Esophagus muscularis mucosa (tissue), 4 donors: ENCODE measurements at regions not wholly inside any gene's neighbourhood (a gene's known extent, or its start where the extent isn't known, plus 50 kb on each side); places are given as distances from the start of the nearest gene placed in this dataset.

Experiments used
- DNase-seq: peaks from one replicate; pipeline ENCODE4 v3.0.0-alpha.2; 2017; ENCODE audit errors: extremely low spot score
- H3K27ac ChIP-seq, 4 donors: fragments of 200-600 bp; sonication (generic); replicated peaks in 1 of 4; 1 replicate in 3 of 4; 2 replicates in 1 of 4; pipeline ENCODE4 v1.5.1; 2016 to 2019; ENCODE audit warnings: mild to moderate bottlenecking in 1 of 4
- H3K27me3 ChIP-seq, 4 donors: fragments of 200-600 bp; sonication (generic); one replicate each; pipeline versions ENCODE4 v1.5.1 to v1.6.0; 2016 to 2019
- H3K36me3 ChIP-seq, 4 donors: fragments of 200-600 bp; sonication (generic); one replicate each; pipeline ENCODE4 v1.5.1; 2016 to 2019
- H3K4me1 ChIP-seq, 4 donors: fragments of 200-600 bp; sonication (generic); one replicate each; pipeline ENCODE4 v1.5.1; 2016 to 2019
- H3K4me3 ChIP-seq, 4 donors: fragments of 200-600 bp; sonication (generic); 1 replicate in 2 of 4; 2 replicates in 2 of 4; pipeline ENCODE4 v1.5.1; 2016 to 2019; ENCODE audit warnings: mild to moderate bottlenecking in 4 of 4, moderate library complexity in 1 of 4
- H3K9me3 ChIP-seq, 4 donors: fragments of 200-600 bp; sonication (generic); 1 replicate in 3 of 4; 2 replicates in 1 of 4; pipeline ENCODE4 v1.5.1; 2016 to 2019
- CTCF ChIP-seq, 3 experiments: fragments of 200-600 bp in 2 of 3; fragments of 450-650 bp in 1 of 3; sonication (generic) in 2 of 3; IDR thresholded peaks; one replicate each; pipeline ENCODE4 v1.5.1; 2017 to 2019; ENCODE audit warnings: antibody characterized with exemption in 3 of 3, mild to moderate bottlenecking in 2 of 3, moderate library complexity in 1 of 3
- EP300 ChIP-seq: sonication (generic); formaldehyde crosslinking; IDR thresholded peaks from one replicate; pipeline ENCODE4 v1.6.1; 2017; ENCODE audit warnings: antibody characterized with exemption
- POLR2A ChIP-seq: fragments of 450-650 bp; IDR thresholded peaks from one replicate; pipeline ENCODE4 v1.6.1; 2017; ENCODE audit warnings: antibody characterized with exemption, moderate library complexity, mild to moderate bottlenecking, low read depth
- POLR2AphosphoS5 ChIP-seq, 2 donors: sonication (generic); formaldehyde crosslinking; IDR thresholded peaks; one replicate each; pipeline ENCODE4 v1.6.1; 2017; ENCODE audit warnings: antibody characterized with exemption in 2 of 2
- WGBS: methylation state at CpG from one replicate; pipeline ENCODE4 v1.1.5; 2018; 5-methylcytosine and 5-hydroxymethylcytosine counted together
- intact Hi-C: fragments of 100-400 bp; cut with DNase I; formaldehyde crosslinking; loops from one replicate; pipeline ENCODE4 v1.15.1; 2023

GRCh38 chr21:36584980-36585940, 105.3 kb upstream of the CLDN14 start:
- Histone ChIP-seq H3K27ac (no peak overlapping the region), H3K4me1 (no peaks in the 10 kb centered on the region), H3K27me3 (peaks cover 0 to 17% (median 0%) of the 10 kb centered on the region in 4 donors), H3K9me3 (no peaks in the 10 kb centered on the region), H3K4me3 (no peak overlapping the region), H3K36me3 (no peaks in the 10 kb centered on the region)
- WGBS: 89% methylated on average over 6 of the region's 6 CpGs
- TF ChIP-seq CTCF (IDR thresholded peaks at IDR 0.05): no peak
- no peak for TF ChIP-seq POLR2A
- TF ChIP-seq EP300: no peak
- no peak for TF ChIP-seq POLR2AphosphoS5 (IDR thresholded peaks at IDR 0.05)
- intact Hi-C loops: no loop called here
- DNase-seq: no peak

- peaks cover 0 to 26% (median 0%) of the 10 kb centered on the region in 4 donors for H3K27me3 ChIP-seq
- no peak for DNase-seq
- H3K27ac ChIP-seq: no peak overlapping the region
- no peaks in the 10 kb centered on the region for H3K4me1 ChIP-seq
- TF ChIP-seq CTCF (IDR thresholded peaks at IDR 0.05) (no peak), POLR2AphosphoS5 (IDR thresholded peaks at IDR 0.05) (no peak), EP300 (no peak), POLR2A (no peak)
- no peaks in the 10 kb centered on the region for H3K9me3 ChIP-seq
- H3K36me3 ChIP-seq: no peaks in the 10 kb centered on the region
- intact Hi-C loops: no loop called here
- H3K4me3 ChIP-seq: no peak overlapping the region
- WGBS: 79% methylated on average over 4 of the region's 8 CpGs
Observed at GRCh38 chr21:36587388-36587787, 107.5 kb upstream of the CLDN14 start.

GRCh38 chr21:36589352-36589971, 109.5 kb upstream of the SIM2 start:
- Histone ChIP-seq H3K4me1 (no peaks in the 10 kb centered on the region), H3K27ac (no peak overlapping the region), H3K4me3 (no peak overlapping the region), H3K9me3 (no peaks in the 10 kb centered on the region), H3K36me3 (no peaks in the 10 kb centered on the region), H3K27me3 (peaks cover 0 to 39% (median 0%) of the 10 kb centered on the region in 4 donors)
- no peak for DNase-seq
- intact Hi-C loops: no loop called here
- WGBS: 48% methylated on average over 10 of the region's 10 CpGs
- TF ChIP-seq EP300 (no peak), CTCF (IDR thresholded peaks at IDR 0.05) (no peak), POLR2AphosphoS5 (IDR thresholded peaks at IDR 0.05) (no peak), POLR2A (no peak)

GRCh38 chr21:36591326-36591970, 107.5 kb upstream of the SIM2 start:
- H3K27ac ChIP-seq: no peak overlapping the region
- H3K27me3 ChIP-seq: peaks cover 0 to 43% (median 0%) of the 10 kb centered on the region in 4 donors
- no peaks in the 10 kb centered on the region for H3K36me3 ChIP-seq
- intact Hi-C loops: no loop called here
- DNase-seq: no peak
- no peaks in the 10 kb centered on the region for H3K9me3 ChIP-seq
- no peak for TF ChIP-seq POLR2A
- no peaks in the 10 kb centered on the region for H3K4me1 ChIP-seq
- WGBS: 66% methylated on average over 15 of the region's 16 CpGs
- H3K4me3 ChIP-seq: no peak overlapping the region

- WGBS: 85% methylated on average over 2 of the region's 2 CpGs
- TF ChIP-seq POLR2AphosphoS5 (IDR thresholded peaks at IDR 0.05) (no peak), EP300 (no peak), CTCF (IDR thresholded peaks at IDR 0.05) (no peak), POLR2A (no peak)
Observed at GRCh38 chr21:36596174-36596573, 102.7 kb upstream of the SIM2 start.

More at GRCh38 chr21:36596174-36596573, 102.7 kb upstream of the SIM2 start:
- Histone ChIP-seq H3K27me3 (peaks cover 0 to 44% (median 3%) of the 10 kb centered on the region in 4 donors), H3K4me3 (no peak overlapping the region), H3K9me3 (peaks cover 0 to 20% (median 15%) of the 10 kb centered on the region in 4 donors), H3K27ac (no peak overlapping the region), H3K36me3 (no peaks in the 10 kb centered on the region), H3K4me1 (no peaks in the 10 kb centered on the region)
- intact Hi-C loops: no loop called here
- DNase-seq: no peak
